Endodermal cell (in vitro differentiated cells): ENCODE measurements at regions not wholly inside any gene's neighbourhood (a gene's known extent, or its start where the extent isn't known, plus 50 kb on each side); places are given as distances from the start of the nearest gene placed in this dataset.

ENCODE experiments used
- DNase-seq: peaks from one replicate; pipeline ENCODE4 v3.0.0-alpha.2; 2017
- H3K27ac ChIP-seq: 2 replicates; pipeline ENCODE4 v1.5.1; 2013; ENCODE audit warnings: mild to moderate bottlenecking, low read depth, low read length, moderate library complexity
- H3K27me3 ChIP-seq: 2 replicates; pipeline ENCODE4 v1.6.1; 2013; ENCODE audit warnings: mild to moderate bottlenecking, low read length, moderate library complexity; ENCODE audit not compliant: insufficient read depth, control insufficient read depth, poor library complexity, severe bottlenecking
- H3K36me3 ChIP-seq: 2 replicates; pipeline ENCODE4 v1.7.0; 2013; ENCODE audit warnings: mild to moderate bottlenecking, low read length, moderate library complexity; ENCODE audit not compliant: control insufficient read depth, insufficient read depth
- H3K4me1 ChIP-seq: one replicate; pipeline ENCODE4 v1.7.0; 2013; ENCODE audit warnings: low read length; ENCODE audit not compliant: control insufficient read depth, insufficient read depth
- H3K4me3 ChIP-seq: 2 replicates; pipeline ENCODE4 v1.5.1; 2013; ENCODE audit warnings: mild to moderate bottlenecking, low read length, moderate library complexity
- H3K9ac ChIP-seq: 2 replicates; pipeline ENCODE4 v1.6.1; 2013; ENCODE audit warnings: mild to moderate bottlenecking, low read length, moderate library complexity; ENCODE audit not compliant: poor library complexity, severe bottlenecking; ENCODE audit errors: extremely low read depth
- H3K9me3 ChIP-seq: 2 replicates; pipeline ENCODE4 v1.6.1; 2013; ENCODE audit warnings: mild to moderate bottlenecking, low read length, moderate library complexity; ENCODE audit not compliant: control insufficient read depth
- H3K27ac Mint-ChIP-seq: 2 replicates; pipeline ENCODE4 v1.8.0; 2020; ENCODE audit warnings: mixed read lengths
- H3K27me3 Mint-ChIP-seq: 2 replicates; pipeline ENCODE4 v1.8.0; 2021; ENCODE audit warnings: mild to moderate bottlenecking, mixed read lengths; ENCODE audit not compliant: insufficient read depth
- H3K36me3 Mint-ChIP-seq: 2 replicates; pipeline ENCODE4 v1.8.0; 2020; ENCODE audit warnings: low read depth, mixed read lengths
- H3K4me1 Mint-ChIP-seq: 2 replicates; pipeline ENCODE4 v1.8.0; 2020; ENCODE audit warnings: mixed read lengths
- H3K4me3 Mint-ChIP-seq: 2 replicates; pipeline ENCODE4 v1.8.0; 2020; ENCODE audit warnings: mild to moderate bottlenecking, moderate library complexity, mixed read lengths
- H3K9me3 Mint-ChIP-seq: 2 replicates; pipeline ENCODE4 v1.8.0; 2020; ENCODE audit warnings: mild to moderate bottlenecking, mixed read lengths
- CTCF ChIP-seq: fragments of 200-600 bp; sonication (generic); conservative IDR thresholded peaks from 2 replicates; pipeline ENCODE4 v1.5.0; 2021; ENCODE audit warnings: antibody characterized with exemption, mild to moderate bottlenecking
- WGBS, 2 experiments: methylation state at CpG; one replicate each; pipeline versions ENCODE4 v1.1.5 to v1.1.7; 2013; ENCODE audit warnings: missing lambda C conversion rate in 2 of 2, mixed read lengths in 1 of 2; ENCODE audit not compliant: insufficient coverage in 1 of 2, insufficient read length in 1 of 2; 5-methylcytosine and 5-hydroxymethylcytosine counted together

DNA sequence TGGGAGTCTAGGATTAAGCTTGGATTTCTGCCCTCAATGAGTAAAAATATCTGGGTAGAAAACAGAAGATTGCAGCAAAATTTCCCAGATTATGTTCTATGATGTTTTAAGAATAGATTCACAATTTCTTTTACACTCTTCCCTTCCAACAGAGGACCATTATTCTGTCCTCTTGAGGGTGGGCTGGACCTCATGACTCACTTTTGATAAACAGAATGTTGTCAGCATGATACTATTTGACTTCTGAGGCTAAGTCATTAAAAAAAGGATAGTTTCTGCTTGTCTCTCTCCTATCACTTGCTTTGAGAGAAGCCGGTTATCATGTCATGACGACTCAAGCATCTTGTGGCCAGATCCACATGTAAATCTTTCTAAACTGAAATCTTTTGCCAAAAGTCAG is 396.2 kb upstream of the CDIN1 start:
- Mint-ChIP-seq H3K27me3 (no peaks in the 10 kb centered on the region), H3K27ac (no peak overlapping the region), H3K9me3 (no peaks in the 10 kb centered on the region), H3K4me3 (no peak overlapping the region), H3K4me1 (peaks cover 5% of the 10 kb centered on the region), H3K36me3 (no peaks in the 10 kb centered on the region)
- no peaks in the 10 kb centered on the region for H3K27me3 ChIP-seq
- H3K4me3 ChIP-seq: no peak overlapping the region
- no peaks in the 10 kb centered on the region for H3K9me3 ChIP-seq
- H3K27ac ChIP-seq: no peak overlapping the region
- H3K36me3 ChIP-seq: no peaks in the 10 kb centered on the region
- no peak for TF ChIP-seq CTCF
- H3K4me1 ChIP-seq: no peaks in the 10 kb centered on the region
- no peak for DNase-seq
- H3K9ac ChIP-seq: no peak overlapping the region
- WGBS, 2 experiments: 95 to 100% methylated on average over 2 of the region's 2 CpGs

DNA sequence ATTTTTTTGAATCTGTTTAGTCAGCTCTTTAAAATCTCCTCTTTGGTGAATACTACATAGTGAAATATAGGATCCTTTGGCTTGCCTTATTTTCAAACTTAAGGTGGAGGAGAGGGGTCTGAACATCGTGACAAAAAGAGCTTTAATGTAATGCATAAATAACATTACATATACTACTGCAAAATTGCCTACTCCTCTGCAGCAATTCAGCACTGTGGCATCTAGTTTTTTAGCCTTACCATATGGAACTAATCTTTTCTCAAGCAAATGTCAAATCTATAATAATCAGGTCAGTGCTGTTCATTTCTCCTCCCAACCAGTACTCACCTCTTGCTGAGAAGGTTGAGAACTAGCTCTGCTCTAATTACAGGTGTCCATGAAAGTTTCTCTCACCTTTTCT is 394.0 kb upstream of the CDIN1 start:
- DNase-seq: no peak
- H3K9ac ChIP-seq: no peak overlapping the region
- Mint-ChIP-seq H3K27me3 (no peaks in the 10 kb centered on the region), H3K27ac (no peak overlapping the region), H3K9me3 (no peaks in the 10 kb centered on the region), H3K36me3 (no peaks in the 10 kb centered on the region), H3K4me3 (no peak overlapping the region), H3K4me1 (no peaks in the 10 kb centered on the region)
- no peak overlapping the region for H3K4me3 ChIP-seq
- no peaks in the 10 kb centered on the region for H3K36me3 ChIP-seq
- H3K9me3 ChIP-seq: no peaks in the 10 kb centered on the region
- no peak overlapping the region for H3K27ac ChIP-seq
- no CpG with 5 or more reads among the region's 1 CpG for WGBS, 2 experiments
- H3K27me3 ChIP-seq: no peaks in the 10 kb centered on the region
- H3K4me1 ChIP-seq: no peaks in the 10 kb centered on the region
- TF ChIP-seq CTCF: no peak

DNA sequence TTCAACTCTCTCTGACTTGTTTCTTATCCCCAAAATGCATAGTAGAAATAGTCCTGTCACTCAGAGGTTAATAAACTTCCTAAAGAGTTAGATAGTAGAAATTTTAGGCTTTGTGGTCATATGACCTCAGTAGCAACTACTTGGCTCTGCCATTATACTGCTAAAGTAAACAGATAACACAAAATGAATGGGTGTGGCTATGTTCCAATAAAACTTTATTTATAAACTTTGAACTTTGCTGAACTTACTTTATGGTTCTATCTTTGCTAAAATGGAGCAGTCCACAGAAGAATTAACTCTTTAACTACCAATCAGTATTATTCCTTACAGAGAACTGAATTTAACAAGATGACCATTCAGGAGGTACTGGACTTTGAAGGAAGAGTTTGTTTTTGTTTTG is 393.6 kb upstream of the CDIN1 start:
- TF ChIP-seq CTCF: no peak
- no peak for DNase-seq
- Histone ChIP-seq H3K9me3 (no peaks in the 10 kb centered on the region), H3K4me1 (no peaks in the 10 kb centered on the region), H3K9ac (no peak overlapping the region), H3K36me3 (no peaks in the 10 kb centered on the region), H3K27ac (no peak overlapping the region), H3K4me3 (no peak overlapping the region), H3K27me3 (no peaks in the 10 kb centered on the region)
- Mint-ChIP-seq H3K27ac (no peak overlapping the region), H3K27me3 (no peaks in the 10 kb centered on the region), H3K9me3 (no peaks in the 10 kb centered on the region), H3K4me1 (no peaks in the 10 kb centered on the region), H3K36me3 (no peaks in the 10 kb centered on the region), H3K4me3 (no peak overlapping the region)
